GM21529 (cell line): ENCODE measurements at regions not wholly inside any gene's neighbourhood (a gene's known extent, or its start where the extent isn't known, plus 50 kb on each side); places are given as distances from the start of the nearest gene placed in this dataset.
"Not testable (repeated sequence)": the region's sequence is repeated elsewhere in the genome, so short reads cannot be mapped to it uniquely, and the experiment has no call there.

Experiments
- ATAC-seq: cut with Tn5 transposase; IDR thresholded peaks from one replicate; pipeline ENCODE4 v1.9.1; 2021; ENCODE audit not compliant: unreplicated experiment

- no peak for ATAC-seq
Observed at GRCh38 chr9:25814023-25814422, 135.8 kb upstream of the TUSC1 start.

- ATAC-seq, result no peak
Observed at GRCh38 chr9:25813478-25813877, 135.2 kb upstream of the TUSC1 start.

GRCh38 chr9:25808554-25808953 lies 130.3 kb upstream of the TUSC1 start:
- no peak for ATAC-seq

- no peak for ATAC-seq
Observed at GRCh38 chr9:25804856-25805255, 126.6 kb upstream of the TUSC1 start.

- ATAC-seq, result not testable (repeated sequence)
Observed at GRCh38 chr9:25801989-25802388, 123.7 kb upstream of the TUSC1 start.

- no peak for ATAC-seq
Observed at GRCh38 chr9:25773805-25774204, 95.6 kb upstream of the TUSC1 start.

- ATAC-seq, result no peak
Observed at GRCh38 chr9:25755951-25756350, 77.7 kb upstream of the TUSC1 start.

- ATAC-seq, result no peak
Observed at GRCh38 chr9:25752398-25752797, 74.2 kb upstream of the TUSC1 start.

- no peak for ATAC-seq
Observed at GRCh38 chr9:25742256-25742655, 64.0 kb upstream of the TUSC1 start.

- no peak for ATAC-seq
Observed at GRCh38 chr9:25733336-25733982, 55.2 kb upstream of the TUSC1 start.

GRCh38 chr9:25731895-25732794 lies 53.9 kb upstream of the TUSC1 start:
- ATAC-seq, result not testable (repeated sequence)
